Natural killer cell (primary cell): ENCODE measurements at regions not wholly inside any gene's neighbourhood (a gene's known extent, or its start where the extent isn't known, plus 50 kb on each side); places are given as distances from the start of the nearest gene placed in this dataset.

Source experiments
- ATAC-seq, 3 donors: fragments of 150-1000 bp in 2 of 3; fragments of 200-7000 bp in 1 of 3; cut with Tn5 transposase; 1 replicate in 1 of 3; 2 replicates in 2 of 3; pipeline ENCODE4 v1.10.0; 2021; ENCODE audit warnings: mild to moderate bottlenecking in 2 of 3, moderate library complexity in 2 of 3
- DNase-seq, 2 donors: peaks; one replicate each; pipeline versions ENCODE4 v3.0.0 to v3.0.0-alpha.2; 2013 to 2021; ENCODE audit warnings: mixed read lengths in 1 of 2
- H3K27ac ChIP-seq: one replicate; pipeline ENCODE4 v1.5.1; 2013; ENCODE audit warnings: mild to moderate bottlenecking, low read length
- H3K27me3 ChIP-seq: one replicate; pipeline ENCODE4 v1.6.1; 2013; ENCODE audit warnings: low read length; ENCODE audit not compliant: control insufficient read depth, insufficient read depth
- H3K36me3 ChIP-seq: one replicate; pipeline ENCODE4 v1.6.1; 2013; ENCODE audit warnings: low read length; ENCODE audit not compliant: control insufficient read depth, insufficient read depth
- H3K4me1 ChIP-seq: one replicate; pipeline ENCODE4 v1.6.1; 2013; ENCODE audit warnings: low read length; ENCODE audit not compliant: control insufficient read depth, insufficient read depth
- H3K4me3 ChIP-seq: one replicate; pipeline ENCODE4 v1.5.1; 2013; ENCODE audit warnings: low read length
- H3K9me3 ChIP-seq: one replicate; pipeline ENCODE4 v1.6.1; 2013; ENCODE audit warnings: low read length; ENCODE audit not compliant: control insufficient read depth, insufficient read depth
- H3K27ac Mint-ChIP-seq, 2 donors: one replicate each; pipeline ENCODE4 v1.8.0; 2022; ENCODE audit warnings: mild to moderate bottlenecking in 2 of 2, mixed read lengths in 2 of 2, moderate library complexity in 1 of 2
- H3K27me3 Mint-ChIP-seq, 2 donors: one replicate each; pipeline ENCODE4 v1.8.0; 2022; ENCODE audit warnings: low read depth in 2 of 2, mixed read lengths in 2 of 2
- H3K36me3 Mint-ChIP-seq: one replicate; pipeline ENCODE4 v1.8.0; 2022; ENCODE audit warnings: mixed read lengths
- H3K4me1 Mint-ChIP-seq, 2 donors: one replicate each; pipeline ENCODE4 v1.8.0; 2022; ENCODE audit warnings: mixed read lengths in 2 of 2
- H3K4me3 Mint-ChIP-seq: one replicate; pipeline ENCODE4 v1.8.0; 2022; ENCODE audit warnings: mild to moderate bottlenecking, moderate library complexity, mixed read lengths
- H3K9me3 Mint-ChIP-seq, 2 donors: one replicate each; pipeline ENCODE4 v1.8.0; 2022; ENCODE audit warnings: mixed read lengths in 2 of 2
- CTCF ChIP-seq: fragments of 200-600 bp; IDR thresholded peaks from one replicate; pipeline ENCODE4 v1.8.0; 2022; ENCODE audit warnings: antibody characterized with exemption
- WGBS: methylation state at CpG from one replicate; pipeline ENCODE4 v1.1.7; 2013; ENCODE audit warnings: missing lambda C conversion rate; ENCODE audit not compliant: insufficient coverage; 5-methylcytosine and 5-hydroxymethylcytosine counted together
- intact Hi-C: fragments of 100-400 bp; cut with micrococcal nuclease; formaldehyde crosslinking; loops from one replicate; pipeline ENCODE4 v1.14.2; 2022

GRCh38 chr15:93837450-93837849 lies 393.9 kb upstream of the MCTP2 start:
- 87% methylated on average over 3 of the region's 3 CpGs for WGBS

GRCh38 chr15:93835344-93835743 lies 396.0 kb upstream of the MCTP2 start:
- H3K4me1 Mint-ChIP-seq = no peaks in the 10 kb centered on the region
- intact Hi-C loops = no loop called here
- H3K27ac Mint-ChIP-seq = no peak overlapping the region

More at GRCh38 chr15:93837450-93837849, 393.9 kb upstream of the MCTP2 start:
- Mint-ChIP-seq H3K27me3 (peaks cover 18 to 38% of the 10 kb centered on the region in 2 donors), H3K36me3 (no peaks in the 10 kb centered on the region), H3K4me1 (no peaks in the 10 kb centered on the region), H3K9me3 (no peaks in the 10 kb centered on the region), H3K27ac (no peak overlapping the region), H3K4me3 (no peak overlapping the region)
- no peak overlapping the region for H3K27ac ChIP-seq
- no peak for TF ChIP-seq CTCF
- H3K9me3 ChIP-seq = no peaks in the 10 kb centered on the region
- intact Hi-C loops = no loop called here
- DNase-seq (no peak), ATAC-seq (no peak)
- no peak overlapping the region for H3K4me3 ChIP-seq
- H3K27me3 ChIP-seq = peaks cover 3% of the 10 kb centered on the region
- no peaks in the 10 kb centered on the region for H3K4me1 ChIP-seq
- no peaks in the 10 kb centered on the region for H3K36me3 ChIP-seq

GRCh38 chr15:93831641-93832040 lies 399.7 kb upstream of the MCTP2 start:
- Mint-ChIP-seq H3K9me3 (no peaks in the 10 kb centered on the region), H3K27me3 (peaks cover 12 to 28% of the 10 kb centered on the region in 2 donors)
- intact Hi-C loops = no loop called here

More at GRCh38 chr15:93835344-93835743, 396.0 kb upstream of the MCTP2 start:
- DNase-seq (no peak), ATAC-seq (no peak)
- Mint-ChIP-seq H3K9me3 (no peaks in the 10 kb centered on the region), H3K4me3 (no peak overlapping the region), H3K27me3 (peaks cover 18 to 38% of the 10 kb centered on the region in 2 donors), H3K36me3 (no peaks in the 10 kb centered on the region)
- no peak for TF ChIP-seq CTCF
- 92% methylated on average over 2 of the region's 2 CpGs for WGBS
- H3K27me3 ChIP-seq = peaks cover 3% of the 10 kb centered on the region
- no peak overlapping the region for H3K27ac ChIP-seq
- no peaks in the 10 kb centered on the region for H3K9me3 ChIP-seq
- H3K4me1 ChIP-seq = no peaks in the 10 kb centered on the region
- no peak overlapping the region for H3K4me3 ChIP-seq
- H3K36me3 ChIP-seq = no peaks in the 10 kb centered on the region

More at GRCh38 chr15:93831641-93832040, 399.7 kb upstream of the MCTP2 start:
- Histone ChIP-seq H3K27ac (no peak overlapping the region), H3K9me3 (no peaks in the 10 kb centered on the region), H3K4me1 (no peaks in the 10 kb centered on the region), H3K36me3 (no peaks in the 10 kb centered on the region), H3K27me3 (peaks cover 3% of the 10 kb centered on the region), H3K4me3 (no peak overlapping the region)
- DNase-seq (no peak), ATAC-seq (no peak)
- no peak overlapping the region for H3K27ac Mint-ChIP-seq
- no peaks in the 10 kb centered on the region for H3K36me3 Mint-ChIP-seq
- H3K4me1 Mint-ChIP-seq = no peaks in the 10 kb centered on the region
- H3K4me3 Mint-ChIP-seq = no peak overlapping the region
- no peak for TF ChIP-seq CTCF
- 100% methylated on average over 1 of the region's 1 CpG for WGBS
